Urinary bladder (tissue), 3 donors: ENCODE measurements at regions not wholly inside any gene's neighbourhood (a gene's known extent, or its start where the extent isn't known, plus 50 kb on each side); places are given as distances from the start of the nearest gene placed in this dataset.

Source experiments
- DNase-seq: peaks from one replicate; pipeline ENCODE4 v3.0.0-alpha.2; 2015; ENCODE audit errors: extremely low spot score
- H3K27ac ChIP-seq: one replicate; pipeline ENCODE4 v1.5.1; 2013; ENCODE audit warnings: low read depth, mild to moderate bottlenecking, moderate library complexity
- H3K36me3 ChIP-seq: one replicate; pipeline ENCODE4 v1.6.1; 2013; ENCODE audit warnings: mild to moderate bottlenecking, moderate library complexity; ENCODE audit not compliant: insufficient read depth
- H3K4me1 ChIP-seq: one replicate; pipeline ENCODE4 v1.6.1; 2013; ENCODE audit warnings: mild to moderate bottlenecking, moderate library complexity; ENCODE audit not compliant: insufficient read depth
- H3K4me3 ChIP-seq: one replicate; pipeline ENCODE4 v1.5.1; 2013; ENCODE audit warnings: low read depth, low read length
- WGBS: extraction: QIAGEN DNeasy Blood & Tissue Kit; methylation state at CpG from one replicate; pipeline ENCODE4 v1.1.7; 2013; 5-methylcytosine and 5-hydroxymethylcytosine counted together
- donor health status: healthy with polysubstance abuse.
- donor health status: healthy.

DNA sequence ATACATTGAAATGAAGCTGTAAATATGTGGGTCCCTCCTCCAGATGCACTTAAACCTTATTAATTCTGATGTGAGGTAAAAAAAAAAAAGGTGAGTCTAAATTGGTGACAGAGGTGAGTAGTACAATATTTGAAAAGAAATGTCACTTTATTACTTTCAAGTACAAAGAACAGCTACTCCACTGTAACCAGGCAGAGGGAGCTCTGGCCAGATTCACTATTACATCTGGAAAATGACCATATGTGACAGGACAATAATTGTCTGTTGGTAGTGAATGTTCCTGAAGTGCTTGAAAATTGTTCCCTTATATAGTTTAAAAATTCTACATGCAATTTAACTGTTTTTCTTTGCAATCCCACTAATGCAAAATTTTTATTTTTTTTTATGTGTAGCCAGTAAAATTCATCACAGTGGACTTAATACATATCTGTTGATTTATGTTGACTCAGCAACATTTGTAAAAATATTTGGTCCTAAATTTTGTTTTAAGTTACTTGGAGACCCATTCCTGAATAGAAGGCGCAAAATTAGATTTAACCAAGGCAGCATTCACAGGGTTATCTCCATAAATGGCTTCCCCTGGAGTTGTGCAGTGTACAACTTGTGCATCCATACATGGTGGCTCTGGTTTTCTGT, 231.9 kb upstream of the TBC1D5 start:
- Histone ChIP-seq H3K27ac (no peak overlapping the region), H3K4me1 (no peaks in the 10 kb centered on the region)
- no peak for DNase-seq

DNA sequence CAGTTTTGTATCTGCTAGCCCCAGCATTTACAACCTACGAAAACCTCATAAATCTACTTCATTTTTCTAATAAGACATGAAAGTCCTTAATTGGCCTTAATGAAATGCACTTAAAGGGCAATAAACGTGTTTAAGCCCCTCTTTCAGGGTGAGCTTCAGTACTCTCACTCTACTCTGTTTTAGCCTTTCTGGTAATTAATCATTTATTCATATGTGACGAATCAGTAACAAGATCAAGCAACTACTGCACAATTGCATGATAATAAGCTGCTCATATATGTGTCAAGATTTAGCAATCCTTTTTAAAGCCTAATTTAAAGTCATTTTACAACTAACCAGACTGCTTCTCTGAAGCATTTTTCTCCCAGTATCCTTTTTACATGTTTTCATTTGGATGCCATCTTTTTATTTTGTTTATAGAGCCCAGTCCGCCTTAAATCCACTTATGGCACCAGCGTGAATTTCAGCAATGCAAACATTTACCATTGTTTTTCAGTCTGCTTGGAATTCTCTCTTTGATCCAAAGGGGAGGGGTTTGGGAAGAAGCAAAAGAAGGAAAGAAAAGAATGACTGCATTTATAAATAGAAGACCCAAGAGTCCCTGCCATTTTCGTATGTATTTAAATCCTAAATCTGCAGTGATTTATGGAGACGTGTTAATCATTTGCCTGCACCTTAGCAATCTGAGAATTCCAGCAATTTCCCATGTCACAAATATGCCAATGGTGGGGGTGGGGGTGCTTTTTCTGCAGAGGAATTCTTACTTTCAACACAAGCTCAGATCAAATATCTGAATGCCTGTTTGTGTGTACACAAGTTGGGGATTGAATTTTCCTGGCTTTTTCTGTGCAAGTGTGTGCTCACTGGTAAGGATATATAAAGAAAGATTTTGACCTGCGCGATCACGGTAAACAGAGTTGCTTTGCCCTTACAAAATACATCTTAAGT, 230.8 kb upstream of the TBC1D5 start:
- Histone ChIP-seq H3K27ac (no peak overlapping the region), H3K36me3 (no peaks in the 10 kb centered on the region), H3K4me1 (no peaks in the 10 kb centered on the region), H3K4me3 (no peak overlapping the region)
- no peak for DNase-seq
- WGBS, result 33% methylated on average over 10 of the region's 10 CpGs

More for the DNA sequence above, 231.9 kb upstream of the TBC1D5 start:
- Histone ChIP-seq H3K4me3 (no peak overlapping the region), H3K36me3 (no peaks in the 10 kb centered on the region)
- WGBS, result 96% methylated on average over 1 of the region's 1 CpG

- no peak overlapping the region for H3K27ac ChIP-seq
- no peaks in the 10 kb centered on the region for H3K4me1 ChIP-seq
- WGBS, result 18% methylated on average over 1 of the region's 1 CpG
Observed at GRCh38 chr3:17972476-17972875, 230.0 kb upstream of the TBC1D5 start.

GRCh38 chr3:17972030-17972429, 229.6 kb upstream of the TBC1D5 start:
- 58% methylated on average over 1 of the region's 1 CpG for WGBS

More at GRCh38 chr3:17972476-17972875, 230.0 kb upstream of the TBC1D5 start:
- Histone ChIP-seq H3K4me3 (no peak overlapping the region), H3K36me3 (no peaks in the 10 kb centered on the region)
- DNase-seq, result no peak

GRCh38 chr3:17969985-17970568, 227.6 kb upstream of the TBC1D5 start:
- WGBS, result 35% methylated on average over 3 of the region's 3 CpGs
- Histone ChIP-seq H3K36me3 (no peaks in the 10 kb centered on the region), H3K4me1 (no peaks in the 10 kb centered on the region)

More at GRCh38 chr3:17972030-17972429, 229.6 kb upstream of the TBC1D5 start:
- DNase-seq, result no peak
- H3K4me1 ChIP-seq, result no peaks in the 10 kb centered on the region
- no peaks in the 10 kb centered on the region for H3K36me3 ChIP-seq
- H3K4me3 ChIP-seq, result no peak overlapping the region
- no peak overlapping the region for H3K27ac ChIP-seq

GRCh38 chr3:17969244-17969643, 226.8 kb upstream of the TBC1D5 start:
- no peaks in the 10 kb centered on the region for H3K4me1 ChIP-seq
- WGBS, result 98% methylated on average over 3 of the region's 3 CpGs
- no peak overlapping the region for H3K4me3 ChIP-seq

More at GRCh38 chr3:17969985-17970568, 227.6 kb upstream of the TBC1D5 start:
- DNase-seq, result no peak
- Histone ChIP-seq H3K27ac (no peak overlapping the region), H3K4me3 (no peak overlapping the region)

GRCh38 chr3:17967953-17968607, 225.6 kb upstream of the TBC1D5 start:
- no peak overlapping the region for H3K27ac ChIP-seq
- 70% methylated on average over 2 of the region's 2 CpGs for WGBS
- H3K4me3 ChIP-seq, result no peak overlapping the region
- DNase-seq, result no peak
- H3K36me3 ChIP-seq, result no peaks in the 10 kb centered on the region
- no peaks in the 10 kb centered on the region for H3K4me1 ChIP-seq

More at GRCh38 chr3:17969244-17969643, 226.8 kb upstream of the TBC1D5 start:
- no peaks in the 10 kb centered on the region for H3K36me3 ChIP-seq
- DNase-seq, result no peak
- H3K27ac ChIP-seq, result no peak overlapping the region

DNA sequence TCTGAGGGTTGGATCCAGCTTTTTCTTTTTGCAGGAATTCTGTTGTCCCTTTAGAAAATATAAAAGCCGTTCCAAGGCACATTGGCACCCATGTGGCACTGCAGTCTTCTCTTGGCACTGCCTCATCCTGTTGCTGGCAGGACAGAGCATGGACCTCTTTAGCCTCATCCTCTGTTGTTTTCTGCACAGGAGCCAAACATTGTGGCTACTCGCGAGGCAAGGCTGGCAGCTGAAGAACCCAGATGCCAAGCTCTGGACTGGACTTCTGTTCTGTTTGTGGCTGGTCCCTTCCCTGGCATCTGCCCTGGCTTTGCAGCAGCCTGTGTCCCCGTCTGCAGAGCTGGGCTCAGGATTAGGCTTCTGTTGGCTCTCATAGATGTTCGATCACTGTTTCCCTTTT, 224.7 kb upstream of the TBC1D5 start:
- WGBS, result 75% methylated on average over 5 of the region's 5 CpGs
- DNase-seq, result no peak
- Histone ChIP-seq H3K4me3 (no peak overlapping the region), H3K27ac (no peak overlapping the region), H3K36me3 (no peaks in the 10 kb centered on the region), H3K4me1 (no peaks in the 10 kb centered on the region)

- DNase-seq, result no peak
- Histone ChIP-seq H3K36me3 (no peaks in the 10 kb centered on the region), H3K4me1 (no peaks in the 10 kb centered on the region), H3K27ac (no peak overlapping the region), H3K4me3 (no peak overlapping the region)
- WGBS, result 44% methylated on average over 1 of the region's 1 CpG
Observed at GRCh38 chr3:17965331-17965730, 222.9 kb upstream of the TBC1D5 start.

DNA sequence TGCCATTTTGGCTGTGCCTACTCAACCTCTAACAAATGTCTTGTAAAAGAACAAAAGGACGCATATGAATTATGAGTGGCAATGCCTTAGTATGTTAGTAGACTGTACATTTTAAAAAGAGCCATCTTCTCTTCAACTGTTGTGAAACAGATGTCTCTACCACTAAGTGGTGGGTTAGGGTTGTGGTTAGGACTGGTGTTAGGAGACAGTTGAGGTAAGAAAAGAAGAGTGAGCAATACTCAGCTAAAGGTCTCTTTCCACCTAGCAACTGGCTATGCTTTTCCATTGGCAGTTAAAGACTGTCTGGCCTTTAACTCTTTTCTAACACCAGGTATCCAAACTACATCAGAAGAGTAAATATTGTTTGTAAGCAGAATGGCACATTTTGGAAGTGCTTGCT, 221.7 kb upstream of the TBC1D5 start:
- Histone ChIP-seq H3K4me3 (no peak overlapping the region), H3K4me1 (no peaks in the 10 kb centered on the region), H3K36me3 (no peaks in the 10 kb centered on the region), H3K27ac (no peak overlapping the region)
- no peak for DNase-seq
- WGBS, result 93% methylated on average over 1 of the region's 1 CpG

GRCh38 chr3:17955411-17955810, 213.0 kb upstream of the TBC1D5 start:
- DNase-seq, result no peak
- no peak overlapping the region for H3K27ac ChIP-seq
- no peak overlapping the region for H3K4me3 ChIP-seq
- H3K36me3 ChIP-seq, result no peaks in the 10 kb centered on the region
- no peaks in the 10 kb centered on the region for H3K4me1 ChIP-seq

DNA sequence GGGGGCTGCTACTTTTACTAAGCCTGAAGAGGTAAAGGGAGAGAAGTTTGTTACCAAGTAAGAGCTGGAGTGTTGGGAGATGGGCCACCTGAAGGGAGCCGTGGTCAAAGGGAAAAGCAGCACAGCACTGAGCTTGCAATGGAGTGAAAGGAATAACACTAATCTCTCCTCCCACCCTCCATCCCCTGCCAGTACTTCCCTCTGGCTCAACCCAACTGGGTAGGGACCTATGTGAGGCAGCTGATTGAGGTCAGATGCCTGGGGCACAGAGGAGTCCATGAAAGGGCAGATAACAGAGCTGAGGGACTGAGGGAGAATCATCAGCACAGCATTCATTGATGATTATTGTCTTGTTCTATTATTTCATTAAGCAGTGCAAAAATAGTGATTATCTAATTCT, 212.4 kb upstream of the TBC1D5 start:
- no peak for DNase-seq
- Histone ChIP-seq H3K4me3 (no peak overlapping the region), H3K4me1 (no peaks in the 10 kb centered on the region), H3K27ac (no peak overlapping the region), H3K36me3 (no peaks in the 10 kb centered on the region)
- 75% methylated on average over 1 of the region's 1 CpG for whole genome bisulfite sequencing

DNA sequence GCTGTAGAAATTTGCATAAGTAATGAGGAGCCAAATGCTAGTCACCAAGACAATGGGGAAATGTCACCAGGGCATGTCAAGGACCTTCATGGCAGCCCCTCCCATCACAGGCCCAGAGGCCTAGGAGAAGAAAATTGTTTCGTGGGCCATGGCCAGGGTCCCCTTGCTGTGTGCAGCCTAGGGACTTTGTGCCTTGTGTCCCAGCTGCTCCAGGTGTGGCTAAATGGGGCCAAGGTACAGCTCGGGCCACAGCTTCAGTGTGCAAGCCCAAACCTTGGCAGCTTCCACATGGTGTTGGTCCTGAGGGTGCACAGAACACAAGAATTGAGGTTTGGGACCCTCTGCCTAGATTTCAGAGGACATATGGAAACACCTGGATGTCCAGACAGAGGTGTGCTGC, 208.8 kb upstream of the TBC1D5 start:
- Histone ChIP-seq H3K4me3 (no peak overlapping the region), H3K4me1 (no peaks in the 10 kb centered on the region), H3K27ac (no peak overlapping the region), H3K36me3 (no peaks in the 10 kb centered on the region)
- 94% methylated on average over 2 of the region's 2 CpGs for WGBS
- no peak for DNase-seq
